Endothelial cell (in vitro differentiated cells): ENCODE measurements at regions not wholly inside any gene's neighbourhood (a gene's known extent, or its start where the extent isn't known, plus 50 kb on each side); places are given as distances from the start of the nearest gene placed in this dataset.

Experiments
- DNase-seq: peaks from one replicate; pipeline ENCODE4 v3.0.0; 2021; ENCODE audit warnings: low spot score
- H3K27ac Mint-ChIP-seq: one replicate; pipeline ENCODE4 v1.8.0; 2021; ENCODE audit warnings: mixed read lengths, inconsistent platforms; ENCODE audit not compliant: unreplicated experiment
- H3K27me3 Mint-ChIP-seq: one replicate; pipeline ENCODE4 v1.8.0; 2021; ENCODE audit warnings: mild to moderate bottlenecking, moderate library complexity, mixed read lengths, inconsistent platforms; ENCODE audit not compliant: unreplicated experiment
- H3K36me3 Mint-ChIP-seq: one replicate; pipeline ENCODE4 v1.8.0; 2021; ENCODE audit warnings: mild to moderate bottlenecking, low read depth, mixed read lengths, inconsistent platforms; ENCODE audit not compliant: unreplicated experiment
- H3K4me1 Mint-ChIP-seq: one replicate; pipeline ENCODE4 v1.8.0; 2021; ENCODE audit warnings: mild to moderate bottlenecking, mixed read lengths, inconsistent platforms; ENCODE audit not compliant: unreplicated experiment
- H3K4me3 Mint-ChIP-seq: one replicate; pipeline ENCODE4 v1.8.0; 2021; ENCODE audit warnings: mild to moderate bottlenecking, mixed read lengths, inconsistent platforms; ENCODE audit not compliant: unreplicated experiment
- H3K9me3 Mint-ChIP-seq: one replicate; pipeline ENCODE4 v1.8.0; 2021; ENCODE audit warnings: mixed read lengths, inconsistent platforms; ENCODE audit not compliant: unreplicated experiment
- TF ChIP-seq, protein P1 (sequence below): fragments of 200-600 bp; sonication (generic); IDR thresholded peaks from one replicate; pipeline ENCODE4 v1.5.0; 2021; ENCODE audit warnings: antibody characterized with exemption; ENCODE audit not compliant: unreplicated experiment

GRCh38 chr1:232369451-232370296 is 260.3 kb downstream of the SIPA1L2 start:
- peaks cover 7% of the 10 kb centered on the region for H3K4me1 Mint-ChIP-seq
- no peak overlapping the region for H3K4me3 Mint-ChIP-seq
- H3K27me3 Mint-ChIP-seq: peaks cover 8% of the 10 kb centered on the region
- DNase-seq: no peak
- H3K9me3 Mint-ChIP-seq: peaks cover 5% of the 10 kb centered on the region
- TF ChIP-seq, protein P1, sequence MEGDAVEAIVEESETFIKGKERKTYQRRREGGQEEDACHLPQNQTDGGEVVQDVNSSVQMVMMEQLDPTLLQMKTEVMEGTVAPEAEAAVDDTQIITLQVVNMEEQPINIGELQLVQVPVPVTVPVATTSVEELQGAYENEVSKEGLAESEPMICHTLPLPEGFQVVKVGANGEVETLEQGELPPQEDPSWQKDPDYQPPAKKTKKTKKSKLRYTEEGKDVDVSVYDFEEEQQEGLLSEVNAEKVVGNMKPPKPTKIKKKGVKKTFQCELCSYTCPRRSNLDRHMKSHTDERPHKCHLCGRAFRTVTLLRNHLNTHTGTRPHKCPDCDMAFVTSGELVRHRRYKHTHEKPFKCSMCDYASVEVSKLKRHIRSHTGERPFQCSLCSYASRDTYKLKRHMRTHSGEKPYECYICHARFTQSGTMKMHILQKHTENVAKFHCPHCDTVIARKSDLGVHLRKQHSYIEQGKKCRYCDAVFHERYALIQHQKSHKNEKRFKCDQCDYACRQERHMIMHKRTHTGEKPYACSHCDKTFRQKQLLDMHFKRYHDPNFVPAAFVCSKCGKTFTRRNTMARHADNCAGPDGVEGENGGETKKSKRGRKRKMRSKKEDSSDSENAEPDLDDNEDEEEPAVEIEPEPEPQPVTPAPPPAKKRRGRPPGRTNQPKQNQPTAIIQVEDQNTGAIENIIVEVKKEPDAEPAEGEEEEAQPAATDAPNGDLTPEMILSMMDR: no peak
- peaks cover 5% of the 10 kb centered on the region for H3K36me3 Mint-ChIP-seq
- H3K27ac Mint-ChIP-seq: peak overlapping the region; percentile 25

DNA sequence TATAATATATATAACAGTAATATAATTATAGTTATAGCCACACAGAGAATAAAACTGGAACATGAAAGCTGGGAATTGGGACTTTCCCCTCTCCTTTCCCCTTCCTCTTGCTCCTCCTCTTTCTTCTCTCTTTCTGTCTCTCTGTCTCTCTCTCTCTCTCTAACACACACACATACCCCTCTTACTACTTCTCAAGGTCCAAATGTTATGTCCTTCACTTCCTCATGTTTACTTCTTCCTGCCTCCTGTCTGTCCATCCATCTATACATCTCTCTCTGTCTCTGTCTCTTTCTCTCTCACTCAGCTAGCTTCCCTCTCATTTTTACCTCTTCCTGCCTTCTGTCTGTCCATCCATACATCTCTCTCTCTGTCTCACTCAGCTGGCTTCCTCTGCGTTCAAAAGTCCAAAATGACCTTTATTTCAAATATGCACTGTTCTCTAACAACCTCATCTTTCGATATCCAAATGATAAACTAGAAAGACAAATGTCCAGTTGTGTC is 261.1 kb downstream of the SIPA1L2 start:
- DNase-seq: no peak
- TF ChIP-seq, protein P1: no peak
- Mint-ChIP-seq H3K27ac (no peak overlapping the region), H3K4me1 (peaks cover 6% of the 10 kb centered on the region), H3K27me3 (peaks cover 8% of the 10 kb centered on the region), H3K4me3 (no peak overlapping the region), H3K36me3 (peaks cover 5% of the 10 kb centered on the region), H3K9me3 (peaks cover 5% of the 10 kb centered on the region)

GRCh38 chr1:232367293-232367692 is 262.6 kb downstream of the SIPA1L2 start:
- TF ChIP-seq, protein P1: no peak
- H3K9me3 Mint-ChIP-seq: no peaks in the 10 kb centered on the region
- no peak overlapping the region for H3K27ac Mint-ChIP-seq
- H3K27me3 Mint-ChIP-seq: peaks cover 4% of the 10 kb centered on the region
- no peak for DNase-seq
- H3K4me1 Mint-ChIP-seq: no peaks in the 10 kb centered on the region
- H3K4me3 Mint-ChIP-seq: no peak overlapping the region
- peaks cover 5% of the 10 kb centered on the region for H3K36me3 Mint-ChIP-seq

DNA sequence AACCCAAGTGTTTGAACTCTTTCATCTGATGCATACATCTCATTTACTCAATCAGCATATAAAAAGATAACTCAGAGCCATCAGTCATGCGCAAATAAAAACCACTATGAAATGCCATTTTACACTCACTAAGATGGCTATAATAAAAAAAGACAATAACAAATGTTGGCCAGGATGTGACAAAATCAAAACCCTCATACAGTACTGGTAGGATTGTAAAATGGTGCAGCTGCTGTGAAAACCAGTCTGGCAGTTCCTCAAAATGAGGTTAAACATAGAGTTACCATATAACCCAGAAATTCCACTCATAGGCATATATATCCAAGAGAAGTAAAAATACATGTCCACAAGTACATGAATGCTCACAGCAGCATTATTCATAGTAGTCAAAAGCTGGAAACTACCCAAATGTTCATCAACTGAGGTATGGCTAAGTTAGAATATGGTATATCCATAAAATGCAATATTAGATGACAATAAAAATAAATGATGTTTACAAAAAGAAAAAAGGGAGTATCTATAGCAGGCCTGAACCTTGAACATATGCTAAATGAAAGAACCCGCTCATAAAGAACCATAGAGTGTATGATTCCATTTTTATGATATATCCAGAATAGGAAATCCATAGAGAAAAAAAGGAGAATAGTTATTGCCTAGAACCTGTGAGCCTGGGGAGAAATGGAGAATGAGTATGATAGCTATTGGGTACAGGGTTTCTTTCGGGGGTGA is 265.1 kb downstream of the SIPA1L2 start:
- no peaks in the 10 kb centered on the region for H3K9me3 Mint-ChIP-seq
- no peak overlapping the region for H3K4me3 Mint-ChIP-seq
- no peak overlapping the region for H3K27ac Mint-ChIP-seq
- TF ChIP-seq, protein P1: no peak
- DNase-seq: no peak
- H3K27me3 Mint-ChIP-seq: peaks cover under 1% of the 10 kb centered on the region
- peaks cover 2% of the 10 kb centered on the region for H3K36me3 Mint-ChIP-seq
- H3K4me1 Mint-ChIP-seq: peaks cover 4% of the 10 kb centered on the region

DNA sequence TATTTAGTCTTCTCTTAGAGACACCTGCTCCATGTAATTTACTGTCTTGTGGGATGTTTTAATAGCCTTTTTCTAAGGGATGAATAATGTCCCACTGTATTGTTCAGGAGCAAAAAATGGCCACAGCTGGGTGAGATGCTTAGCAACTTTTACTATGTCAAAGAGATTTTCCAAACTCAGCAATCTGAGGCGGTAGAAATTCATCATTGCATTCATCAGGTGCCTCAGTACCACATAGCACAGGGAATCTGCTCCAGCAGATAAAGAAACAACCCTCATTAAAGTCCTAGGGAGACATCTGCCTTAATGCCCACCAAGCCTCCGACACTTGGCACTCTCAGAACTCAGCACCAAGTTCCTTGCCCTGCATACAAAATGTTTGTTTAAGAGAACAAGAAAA is 266.9 kb downstream of the SIPA1L2 start:
- no peak for DNase-seq
- TF ChIP-seq, protein P1: no peak
- no peaks in the 10 kb centered on the region for H3K36me3 Mint-ChIP-seq
- H3K4me3 Mint-ChIP-seq: no peak overlapping the region
- peaks cover 4% of the 10 kb centered on the region for H3K4me1 Mint-ChIP-seq
- H3K9me3 Mint-ChIP-seq: no peaks in the 10 kb centered on the region
- no peak overlapping the region for H3K27ac Mint-ChIP-seq
- H3K27me3 Mint-ChIP-seq: no peaks in the 10 kb centered on the region
